Liver (tissue), 8 donors: ENCODE measurements at regions not wholly inside any gene's neighbourhood (a gene's known extent, or its start where the extent isn't known, plus 50 kb on each side); places are given as distances from the start of the nearest gene placed in this dataset.

ENCODE experiments used
- DNase-seq: peaks from one replicate; pipeline ENCODE4 v3.0.0-alpha.2; 2017; ENCODE audit warnings: low spot score
- H3K27ac ChIP-seq, 2 donors: one replicate each; pipeline ENCODE4 v1.7.0; 2013; ENCODE audit warnings: inconsistent platforms in 2 of 2, low read length in 2 of 2, control low read depth in 1 of 2, low read depth in 1 of 2, mild to moderate bottlenecking in 1 of 2
- H3K27me3 ChIP-seq, 4 donors: one replicate each; pipeline versions ENCODE4 v1.6.1 to v1.7.0; 2013; ENCODE audit warnings: low read length in 3 of 4, inconsistent platforms in 1 of 4, mild to moderate bottlenecking in 1 of 4, moderate library complexity in 1 of 4; ENCODE audit not compliant: control insufficient read depth in 4 of 4, insufficient read depth in 4 of 4
- H3K36me3 ChIP-seq, 4 donors: one replicate each; pipeline versions ENCODE4 v1.6.1 to v1.7.0; 2013; ENCODE audit warnings: low read length in 3 of 4, mild to moderate bottlenecking in 3 of 4, low read depth in 1 of 4, moderate library complexity in 1 of 4; ENCODE audit not compliant: control insufficient read depth in 4 of 4, insufficient read depth in 3 of 4
- H3K4me1 ChIP-seq, 4 donors: one replicate each; pipeline versions ENCODE4 v1.6.1 to v1.7.0; 2013; ENCODE audit warnings: low read length in 3 of 4, mild to moderate bottlenecking in 3 of 4, moderate library complexity in 1 of 4; ENCODE audit not compliant: control insufficient read depth in 4 of 4, insufficient read depth in 4 of 4
- H3K4me3 ChIP-seq, 3 donors: one replicate each; pipeline versions ENCODE4 v1.6.1 to v1.7.0; 2013; ENCODE audit warnings: low read length in 3 of 3, control low read depth in 1 of 3, low read depth in 1 of 3, mild to moderate bottlenecking in 1 of 3
- H3K9ac ChIP-seq, 2 donors: one replicate each; pipeline ENCODE4 v1.7.0; 2013; ENCODE audit warnings: low read length in 2 of 2, mild to moderate bottlenecking in 2 of 2, moderate library complexity in 2 of 2, control low read depth in 1 of 2, low read depth in 1 of 2
- H3K9me3 ChIP-seq, 4 donors: one replicate each; pipeline versions ENCODE4 v1.6.1 to v1.7.0; 2013; ENCODE audit warnings: low read length in 3 of 4; ENCODE audit not compliant: control insufficient read depth in 4 of 4
- ATF3 ChIP-seq: IDR thresholded peaks from 2 replicates; pipeline ENCODE4 v1.6.1; 2016; ENCODE audit warnings: antibody characterized with exemption
- CTCF ChIP-seq: fragments of 150-350 bp; IDR thresholded peaks from 2 replicates; pipeline ENCODE4 v1.5.1; 2017; ENCODE audit warnings: improper control_type of control experiment, low read depth, low read length; ENCODE audit not compliant: missing input control
- FOXA2 ChIP-seq: IDR thresholded peaks from 2 replicates; pipeline ENCODE4 v1.6.1; 2016; ENCODE audit warnings: antibody characterized with exemption
- GABPA ChIP-seq, 2 donors: IDR thresholded peaks in 1 of 2; conservative IDR thresholded peaks in 1 of 2; 2 replicates each; pipeline ENCODE4 v1.6.1; 2016; ENCODE audit warnings: antibody characterized with exemption in 2 of 2, mild to moderate bottlenecking in 1 of 2, moderate library complexity in 1 of 2
- HNF4A ChIP-seq, 2 donors: conservative IDR thresholded peaks; 2 replicates each; pipeline ENCODE4 v1.6.1; 2016; ENCODE audit warnings: antibody characterized with exemption in 2 of 2, mild to moderate bottlenecking in 2 of 2
- HNF4G ChIP-seq: IDR thresholded peaks from 2 replicates; pipeline ENCODE4 v1.6.1; 2016; ENCODE audit warnings: antibody characterized with exemption
- JUND ChIP-seq, 2 donors: IDR thresholded peaks; 2 replicates each; pipeline ENCODE4 v1.6.1; 2016; ENCODE audit warnings: antibody characterized with exemption in 2 of 2
- MAX ChIP-seq: IDR thresholded peaks from 2 replicates; pipeline ENCODE4 v1.6.1; 2016; ENCODE audit warnings: antibody characterized with exemption
- REST ChIP-seq: IDR thresholded peaks from 2 replicates; pipeline ENCODE4 v1.6.1; 2016; ENCODE audit warnings: antibody characterized with exemption, mild to moderate bottlenecking
- RXRA ChIP-seq, 2 donors: IDR thresholded peaks; 2 replicates each; pipeline ENCODE4 v1.6.1; 2017 to 2018; ENCODE audit warnings: antibody characterized with exemption in 2 of 2, mild to moderate bottlenecking in 1 of 2
- TAF1 ChIP-seq: conservative IDR thresholded peaks from 2 replicates; pipeline ENCODE4 v1.6.1; 2016; ENCODE audit warnings: antibody characterized with exemption, mild to moderate bottlenecking
- YY1 ChIP-seq: IDR thresholded peaks from 2 replicates; pipeline ENCODE4 v1.6.1; 2016; ENCODE audit warnings: antibody characterized with exemption, mild to moderate bottlenecking
- whole genome bisulfite sequencing: extraction: QIAGEN DNeasy Blood & Tissue Kit; methylation state at CpG from one replicate; pipeline ENCODE4 v1.1.7; 2013; 5-methylcytosine and 5-hydroxymethylcytosine counted together
- donor health status: healthy.
- donor health status: healthy.
- donor health status: healthy.
- donor health status: healthy.
- donor health status: healthy.

GRCh38 chr6:2534406-2535042, 216.2 kb downstream of the MYLK4 start:
- WGBS, result 53% methylated on average over 5 of the region's 5 CpGs
- H3K36me3 ChIP-seq, result no peaks in the 10 kb centered on the region
- H3K9ac ChIP-seq, result no peak overlapping the region
- no peak overlapping the region for H3K4me3 ChIP-seq
- peaks cover 0 to 6% (median 1%) of the 10 kb centered on the region in 4 donors for H3K9me3 ChIP-seq
- DNase-seq, result no peak
- no peaks in the 10 kb centered on the region for H3K27me3 ChIP-seq
- H3K27ac ChIP-seq, result no peak overlapping the region
- TF ChIP-seq YY1 (no peak), MAX (no peak), GABPA (IDR thresholded peaks at IDR 0.05 in 1 of 2, conservative IDR thresholded peaks at IDR 0.05 in 1 of 2) (no peak), JUND (IDR thresholded peaks at IDR 0.05) (no peak), CTCF (no peak), FOXA2 (no peak)
- H3K4me1 ChIP-seq, result no peaks in the 10 kb centered on the region

- Histone ChIP-seq H3K9ac (no peak overlapping the region), H3K4me1 (no peaks in the 10 kb centered on the region), H3K27ac (no peak overlapping the region), H3K27me3 (no peaks in the 10 kb centered on the region), H3K4me3 (no peak overlapping the region), H3K36me3 (no peaks in the 10 kb centered on the region), H3K9me3 (peaks cover 0 to 6% (median 1%) of the 10 kb centered on the region in 4 donors)
- DNase-seq, result no peak
- no peak for TF ChIP-seq YY1
- TF ChIP-seq MAX, result no peak
- no peak for TF ChIP-seq RXRA (IDR thresholded peaks at IDR 0.05)
- no peak for TF ChIP-seq HNF4G
- TF ChIP-seq ATF3, result no peak
- TF ChIP-seq HNF4A (conservative IDR thresholded peaks at IDR 0.05), result no peak
- no peak for TF ChIP-seq FOXA2
- no peak for TF ChIP-seq TAF1
- TF ChIP-seq REST, result no peak
- 82% methylated on average over 6 of the region's 6 CpGs for WGBS
Measured at GRCh38 chr6:2531426-2532215, 219.1 kb downstream of the MYLK4 start.
